Left kidney (tissue), 1 donor: ENCODE measurements at regions not wholly inside any gene's neighbourhood (a gene's known extent, or its start where the extent isn't known, plus 50 kb on each side); places are given as distances from the start of the nearest gene placed in this dataset.
"Not testable (repeated sequence)": the region's sequence is repeated elsewhere in the genome, so short reads cannot be mapped to it uniquely, and the experiment has no call there.

Experiments
- DNase-seq: peaks from one replicate; pipeline ENCODE4 v3.0.0-alpha.2; 2013

- DNase-seq = no peak
Observed at GRCh38 chr20:63145156-63145555, 70.8 kb downstream of the YTHDF1 start.

DNA sequence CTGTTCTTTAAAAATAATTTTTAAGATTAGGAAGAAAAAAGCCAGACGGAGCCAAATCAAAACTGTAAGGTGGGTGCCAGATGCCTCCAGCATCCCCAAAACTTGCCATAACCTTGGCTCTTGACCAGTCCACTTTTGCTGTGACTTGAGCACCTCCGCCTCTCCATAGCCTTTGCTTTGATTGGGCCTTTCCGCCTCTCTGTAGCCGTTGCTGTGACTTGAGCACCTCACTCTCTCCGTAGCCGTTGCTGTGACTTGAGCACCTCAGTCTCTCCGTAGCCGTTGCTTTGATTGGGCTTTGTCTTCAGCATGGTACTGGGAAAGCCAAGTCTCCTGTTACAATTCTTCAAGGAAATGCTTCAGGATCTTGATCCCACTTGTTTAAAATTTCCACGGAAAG lies 73.0 kb downstream of the YTHDF1 start:
- DNase-seq = no peak

- no peak for DNase-seq
Observed at GRCh38 chr20:63141531-63141930, 74.4 kb downstream of the YTHDF1 start.

DNA sequence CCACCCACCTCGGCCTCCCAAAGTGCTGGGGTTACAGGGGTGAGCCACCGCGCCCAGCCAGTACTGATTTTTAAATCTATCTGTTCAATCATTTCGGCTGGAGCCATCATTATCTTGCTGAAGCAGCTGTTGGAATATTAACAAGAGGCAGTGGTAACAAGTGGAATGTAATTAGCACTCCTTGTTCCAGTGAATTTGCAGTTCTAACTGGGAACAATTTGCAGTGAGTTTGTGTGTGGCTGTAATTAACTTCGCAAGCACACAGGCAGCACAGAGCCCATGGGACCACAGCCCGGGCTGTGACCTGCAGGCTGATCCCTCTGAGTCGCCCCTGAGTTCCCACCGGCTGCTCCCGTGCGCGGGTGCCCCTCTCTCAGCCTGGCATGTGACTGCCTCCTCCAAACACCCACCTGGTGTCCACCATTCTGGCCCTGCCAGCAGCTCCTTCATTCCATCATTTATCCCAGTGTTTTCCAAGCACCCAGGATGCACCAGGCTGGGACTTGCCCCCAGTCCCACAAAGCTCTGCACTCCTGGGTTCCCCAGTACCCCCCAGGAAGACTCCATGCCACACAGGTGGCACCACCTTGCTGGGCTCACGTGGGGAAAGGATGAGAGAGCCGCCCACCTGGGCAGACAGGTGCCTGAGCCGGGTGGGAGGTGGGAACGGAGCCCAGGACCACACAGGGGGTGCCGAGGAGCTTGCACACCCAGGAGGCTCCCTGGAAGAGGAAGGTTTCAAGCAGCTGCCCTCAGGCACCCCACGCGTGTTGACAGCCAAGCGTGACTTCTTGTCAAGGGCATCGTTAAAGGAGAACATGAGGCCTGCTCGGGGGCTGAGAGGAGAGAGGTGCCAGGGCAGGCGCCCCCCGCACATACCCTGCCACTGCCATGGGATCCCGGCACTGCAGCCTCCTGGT lies 75.2 kb downstream of the YTHDF1 start:
- no peak for DNase-seq

GRCh38 chr20:63139837-63140236 lies 76.1 kb downstream of the YTHDF1 start:
- DNase-seq = no peak

GRCh38 chr20:63139356-63139755 lies 76.6 kb downstream of the YTHDF1 start:
- no peak for DNase-seq

DNA sequence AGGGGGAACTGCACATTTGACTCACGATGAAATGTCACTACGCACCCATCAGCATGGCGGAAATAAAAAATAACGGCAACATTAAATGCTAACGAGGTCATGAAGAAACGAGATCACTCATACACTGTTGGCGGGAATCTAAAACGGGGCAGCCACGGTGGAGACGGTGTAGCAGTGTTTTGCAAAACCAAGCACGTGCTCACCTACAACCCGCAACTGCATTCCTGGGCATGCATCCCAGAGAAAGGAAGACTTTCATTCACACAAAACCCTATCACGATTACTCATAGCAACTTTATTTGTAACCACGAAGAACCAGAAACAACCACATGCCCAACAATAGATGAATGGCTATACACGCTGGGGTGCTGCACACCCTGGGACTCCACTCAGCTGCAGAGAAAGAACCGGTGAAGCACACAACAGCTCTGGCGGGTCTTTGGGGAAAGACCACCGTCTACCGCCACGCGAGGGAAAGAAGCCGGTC lies 77.0 kb downstream of the YTHDF1 start:
- no peak for DNase-seq

DNA sequence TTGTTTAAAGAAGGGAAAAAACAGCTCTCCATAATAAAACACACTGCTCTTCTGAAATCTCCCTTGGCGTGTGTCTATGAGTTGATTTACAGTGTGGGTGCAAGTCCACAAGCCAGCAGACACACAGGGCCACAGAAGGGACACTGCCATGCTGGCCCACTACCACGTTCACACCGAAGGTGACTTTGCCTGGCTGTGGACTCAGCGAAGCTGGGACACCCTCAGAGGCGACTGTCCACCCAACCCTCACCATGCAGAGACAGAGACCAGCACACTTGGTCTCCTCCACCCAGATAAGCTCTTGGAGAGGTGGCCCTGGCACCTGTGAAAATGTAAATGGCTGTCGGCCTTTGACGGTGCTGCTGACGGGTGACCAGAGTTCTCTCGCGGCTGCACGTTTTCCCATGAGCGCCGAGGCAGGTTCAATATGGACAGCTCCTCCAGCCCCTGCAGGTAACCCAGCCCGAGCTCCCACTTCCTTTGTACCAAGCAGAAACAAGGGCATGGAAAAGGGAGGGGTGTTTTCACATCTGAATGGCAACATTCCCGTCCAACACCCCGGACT lies 78.0 kb downstream of the YTHDF1 start:
- no peak for DNase-seq

DNA sequence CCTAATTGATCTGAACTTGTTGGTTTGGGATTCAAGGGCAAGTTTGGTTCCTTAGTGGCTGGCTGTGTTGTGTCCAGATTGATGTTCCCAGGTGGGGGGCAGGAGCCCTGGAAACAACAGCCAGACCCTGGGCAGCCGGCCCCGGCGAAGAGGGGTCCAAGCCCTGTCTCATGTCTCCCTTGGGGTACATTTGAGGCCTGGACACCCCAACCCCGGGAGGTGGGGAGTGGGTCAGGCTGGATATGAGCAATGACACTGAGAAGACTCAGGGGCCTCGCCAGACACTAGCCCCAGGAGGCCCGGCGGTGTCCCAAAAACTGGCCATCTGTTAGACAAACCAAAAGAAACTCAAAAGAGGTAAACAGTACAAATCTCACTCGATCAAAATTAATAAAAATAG lies 79.6 kb downstream of the YTHDF1 start:
- DNase-seq = no peak

- no peak for DNase-seq
Observed at GRCh38 chr20:63135411-63135810, 80.5 kb downstream of the YTHDF1 start.

DNA sequence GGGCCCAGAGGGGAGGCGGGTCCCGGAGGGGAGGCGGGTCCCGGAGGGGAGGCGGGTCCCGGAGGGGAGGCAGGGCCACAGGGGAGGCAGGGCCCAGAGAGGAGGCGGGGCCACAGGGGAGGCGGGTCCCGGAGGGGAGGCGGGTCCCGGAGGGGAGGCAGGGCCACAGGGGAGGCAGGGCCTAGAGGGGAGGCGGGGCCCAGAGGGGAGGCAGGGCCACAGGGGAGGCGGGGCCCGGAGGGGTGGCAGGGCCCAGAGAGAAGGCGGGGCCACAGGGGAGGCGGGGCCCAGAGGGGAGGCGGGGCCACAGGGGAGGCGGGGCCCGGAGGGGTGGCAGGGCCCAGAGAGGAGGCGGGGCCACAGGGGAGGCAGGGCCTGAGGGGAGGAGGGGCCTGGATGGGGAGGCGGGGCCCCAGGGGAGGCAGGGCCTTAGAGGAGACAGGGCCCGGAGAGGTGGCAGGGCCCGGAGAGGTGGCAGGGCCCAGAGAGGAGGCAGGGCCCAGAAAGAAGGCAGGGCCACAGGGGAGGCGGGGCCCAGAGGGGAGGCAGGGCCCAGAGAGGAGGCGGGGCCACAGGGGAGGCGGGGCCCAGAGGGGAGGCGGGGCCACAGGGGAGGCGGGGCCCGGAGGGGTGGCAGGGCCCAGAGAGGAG lies 81.1 kb downstream of the YTHDF1 start:
- not testable (repeated sequence) for DNase-seq

DNA sequence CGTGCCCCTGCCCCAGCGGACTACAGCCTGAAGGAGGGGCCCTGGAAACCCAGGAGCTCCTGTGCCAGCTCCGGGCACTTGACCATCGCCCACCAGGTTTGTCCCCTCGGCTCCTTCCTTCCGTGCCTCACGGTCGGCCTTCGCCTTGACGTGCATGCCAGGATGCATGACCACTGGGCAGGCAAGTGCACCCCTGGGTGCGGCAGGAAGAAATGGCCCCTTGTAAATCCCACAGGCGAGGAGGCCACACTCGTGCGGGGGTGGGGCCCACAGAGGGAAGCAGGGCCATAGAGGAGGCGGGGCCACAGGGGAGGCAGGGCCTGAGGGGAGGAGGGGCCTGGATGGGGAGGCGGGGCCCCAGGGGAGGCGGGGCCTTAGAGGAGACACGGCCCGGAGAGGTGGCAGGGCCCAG lies 81.7 kb downstream of the YTHDF1 start:
- no peak for DNase-seq

DNA sequence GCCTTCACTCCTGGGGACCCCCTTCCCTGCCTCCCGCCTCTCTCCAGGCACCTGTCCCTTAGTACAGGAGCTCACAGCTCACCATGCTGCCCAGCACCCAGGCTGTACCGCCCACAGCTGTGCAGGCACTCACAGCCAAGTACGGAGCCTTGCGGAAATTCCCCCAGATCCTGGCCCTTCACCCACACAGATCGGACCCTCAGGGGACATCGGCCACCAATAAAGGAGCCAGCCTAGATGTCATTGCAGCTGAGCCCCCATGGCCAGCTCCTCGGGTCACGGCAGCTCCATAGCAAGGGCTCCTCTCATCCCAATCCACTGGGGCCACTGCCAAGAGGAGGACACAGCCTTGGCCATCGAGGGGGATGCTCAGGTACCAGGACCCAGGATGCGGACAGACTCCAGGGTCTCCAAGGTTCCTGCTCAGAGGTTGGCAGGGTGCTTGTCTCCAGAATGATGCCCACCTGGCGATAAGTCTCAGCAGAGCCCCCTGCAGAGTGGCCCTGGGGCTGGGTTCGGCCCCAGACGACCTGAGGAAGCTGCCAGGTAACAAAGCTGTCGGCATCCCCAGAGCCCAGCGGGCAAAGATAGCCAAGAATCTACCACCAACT lies 82.3 kb downstream of the YTHDF1 start:
- no peak for DNase-seq

- DNase-seq = no peak
Observed at GRCh38 chr20:63132715-63133471, 83.0 kb downstream of the YTHDF1 start.

GRCh38 chr20:63132131-63132714 lies 83.7 kb downstream of the YTHDF1 start:
- DNase-seq = no peak

DNA sequence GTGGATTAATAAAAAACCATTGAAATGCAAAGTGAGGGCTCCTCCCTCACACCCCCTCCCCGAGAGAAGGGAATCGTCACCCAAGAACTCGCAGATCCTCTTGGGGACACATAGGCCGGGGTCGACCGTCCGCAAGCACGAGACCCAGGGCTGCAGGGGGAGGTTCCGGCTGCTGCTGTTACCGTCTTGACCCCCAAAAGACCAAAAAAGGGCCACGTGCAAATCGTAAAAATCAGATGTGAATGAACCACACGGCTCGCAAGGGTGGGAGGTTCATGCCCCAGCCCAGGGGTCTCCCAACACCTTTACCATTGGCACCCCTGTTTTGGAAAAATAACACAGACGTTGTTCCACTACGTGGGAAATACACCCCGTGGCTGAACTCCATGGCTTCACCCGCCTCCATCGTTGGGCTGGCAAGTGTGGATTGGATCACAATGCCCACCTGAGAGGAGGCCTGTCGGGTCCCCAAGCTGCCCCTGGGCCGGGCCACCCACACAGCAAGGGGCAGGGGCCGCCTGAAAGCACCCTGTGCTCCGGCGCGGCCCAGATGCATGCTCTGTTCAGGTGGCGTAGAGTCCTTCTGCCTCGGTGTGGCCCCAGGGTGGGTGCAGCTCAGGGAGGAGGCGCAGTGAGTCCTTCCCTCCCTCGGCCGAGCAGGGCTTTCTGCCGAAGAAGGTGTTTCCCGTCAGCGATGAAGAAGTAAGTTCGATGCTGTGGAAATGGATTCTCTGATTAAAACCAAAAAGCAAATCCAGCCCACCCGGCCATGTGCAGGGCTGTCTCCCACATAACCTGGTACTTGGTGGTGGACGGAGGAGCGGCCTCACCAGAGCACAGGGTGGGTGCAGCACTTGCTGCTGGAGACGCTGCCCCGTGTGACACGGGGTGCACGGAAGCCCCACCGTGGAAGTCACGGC lies 85.0 kb downstream of the YTHDF1 start:
- no peak for DNase-seq

GRCh38 chr20:63129991-63130657 lies 85.8 kb downstream of the YTHDF1 start:
- no peak for DNase-seq

- no peak for DNase-seq
Observed at GRCh38 chr20:63129376-63129965, 86.5 kb downstream of the YTHDF1 start.

GRCh38 chr20:63128956-63129355 lies 87.0 kb downstream of the YTHDF1 start:
- no peak for DNase-seq
